Muscle layer of colon (tissue), 2 donors: ENCODE measurements at regions not wholly inside any gene's neighbourhood (a gene's known extent, or its start where the extent isn't known, plus 50 kb on each side); places are given as distances from the start of the nearest gene placed in this dataset.
"Not testable (repeated sequence)": the region's sequence is repeated elsewhere in the genome, so short reads cannot be mapped to it uniquely, and the experiment has no call there.

Source experiments
- H3K27ac ChIP-seq: one replicate; pipeline ENCODE4 v1.7.0; 2013; ENCODE audit warnings: low read depth, mild to moderate bottlenecking, low read length, moderate library complexity
- H3K27me3 ChIP-seq, 2 donors: one replicate each; pipeline ENCODE4 v1.7.0; 2013; ENCODE audit warnings: low read length in 2 of 2, mild to moderate bottlenecking in 2 of 2; ENCODE audit not compliant: insufficient read depth in 2 of 2, control insufficient read depth in 1 of 2
- H3K36me3 ChIP-seq: one replicate; pipeline ENCODE4 v1.7.0; 2013; ENCODE audit warnings: mild to moderate bottlenecking, low read length; ENCODE audit not compliant: insufficient read depth
- H3K4me1 ChIP-seq: one replicate; pipeline ENCODE4 v1.7.0; 2013; ENCODE audit warnings: mild to moderate bottlenecking, low read length; ENCODE audit not compliant: insufficient read depth
- H3K4me3 ChIP-seq, 2 donors: one replicate each; pipeline ENCODE4 v1.7.0; 2013; ENCODE audit warnings: low read length in 2 of 2, low read depth in 1 of 2, mild to moderate bottlenecking in 1 of 2, moderate library complexity in 1 of 2
- H3K9ac ChIP-seq: one replicate; pipeline ENCODE4 v1.7.0; 2013; ENCODE audit warnings: low read length
- H3K9me3 ChIP-seq: one replicate; pipeline ENCODE4 v1.7.0; 2013; ENCODE audit warnings: mild to moderate bottlenecking, low read length
- donor health status: abdominal sarcoma.
- donor health status: Adenocarcinoma of cecum.

DNA sequence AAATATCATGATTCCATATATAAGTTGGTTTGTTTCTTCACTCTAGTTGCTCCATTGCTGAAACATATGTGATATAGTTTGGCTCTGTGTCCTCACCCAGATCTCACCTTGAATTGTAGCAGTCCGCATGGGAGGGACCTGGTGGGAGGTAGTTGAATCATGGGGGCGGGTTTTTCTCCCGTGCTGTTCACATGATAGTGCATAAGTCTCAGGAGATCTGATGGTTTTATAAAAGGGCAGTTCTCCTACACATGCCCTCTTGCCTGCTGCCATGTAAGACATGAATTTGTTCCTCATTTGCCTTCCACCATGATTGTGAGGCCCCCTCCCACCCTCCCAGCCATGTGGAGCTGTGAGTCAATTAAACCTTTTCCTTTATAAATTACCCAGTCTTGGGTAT lies 915.5 kb downstream of the KCNJ2 start:
- H3K4me1 ChIP-seq: no peaks in the 10 kb centered on the region
- no peaks in the 10 kb centered on the region for H3K9me3 ChIP-seq
- H3K27ac ChIP-seq: no peak overlapping the region
- no peaks in the 10 kb centered on the region for H3K36me3 ChIP-seq
- H3K9ac ChIP-seq: no peak overlapping the region
- H3K4me3 ChIP-seq: no peak overlapping the region
- H3K27me3 ChIP-seq: no peaks in the 10 kb centered on the region

DNA sequence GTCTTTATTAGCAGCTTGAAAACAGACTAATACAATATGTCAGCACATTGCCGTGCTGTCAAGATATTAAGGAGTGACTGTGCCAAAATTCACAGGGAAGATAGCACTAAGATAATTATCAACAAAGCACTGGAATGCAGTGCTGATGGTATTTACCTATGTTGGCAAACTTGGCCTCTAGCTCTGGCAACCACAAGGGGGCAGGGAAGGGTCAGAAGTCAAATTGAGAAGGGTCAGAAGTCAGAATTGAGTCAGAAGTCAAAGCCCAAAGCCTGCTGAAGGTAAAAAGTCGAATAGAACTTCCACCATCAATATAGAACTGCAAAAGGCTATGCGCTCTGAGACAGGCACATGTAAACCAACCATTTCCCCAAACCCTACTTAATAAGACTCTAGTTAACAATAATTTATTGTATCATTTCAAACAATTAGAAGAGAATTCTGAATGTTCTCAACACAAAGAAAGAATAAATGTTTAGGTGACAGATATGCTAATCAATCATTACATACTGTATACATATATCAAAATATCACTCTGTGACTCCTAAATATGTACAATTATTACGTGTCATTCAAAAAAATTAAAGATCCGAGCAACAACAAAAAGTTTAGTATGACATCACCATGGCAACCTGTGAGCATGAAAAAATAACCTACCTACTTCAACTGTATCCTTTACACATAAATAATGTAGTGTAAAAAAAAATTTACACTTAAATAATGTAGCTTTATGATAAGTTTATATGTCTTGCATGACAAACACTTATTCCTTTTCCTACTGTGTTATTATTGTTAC lies 916.1 kb downstream of the KCNJ2 start:
- Histone ChIP-seq H3K4me1 (no peaks in the 10 kb centered on the region), H3K9me3 (no peaks in the 10 kb centered on the region), H3K4me3 (no peak overlapping the region), H3K27me3 (no peaks in the 10 kb centered on the region), H3K27ac (no peak overlapping the region), H3K9ac (no peak overlapping the region), H3K36me3 (no peaks in the 10 kb centered on the region)

DNA sequence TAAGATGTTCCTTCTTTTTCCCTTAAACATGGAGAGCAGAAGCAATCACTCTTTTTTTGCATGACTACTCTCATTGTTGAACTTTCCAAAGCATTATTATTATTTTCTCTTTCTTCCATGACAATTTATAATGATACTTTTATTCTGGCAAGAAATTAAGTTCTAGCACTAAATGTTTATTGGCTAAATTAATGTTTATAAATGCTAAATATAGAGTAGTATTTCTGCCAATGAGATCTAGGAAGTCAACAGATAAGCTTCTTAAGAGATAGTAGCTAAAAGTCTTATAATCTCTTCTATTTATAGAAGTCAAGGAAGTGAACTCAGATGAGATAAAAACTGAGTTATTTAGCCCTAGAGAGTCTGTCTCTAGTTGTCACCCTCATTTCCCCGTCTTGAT lies 920.1 kb downstream of the KCNJ2 start:
- Histone ChIP-seq H3K36me3 (no peaks in the 10 kb centered on the region), H3K27me3 (no peaks in the 10 kb centered on the region), H3K9ac (no peak overlapping the region), H3K4me3 (no peak overlapping the region), H3K27ac (no peak overlapping the region), H3K4me1 (no peaks in the 10 kb centered on the region), H3K9me3 (no peaks in the 10 kb centered on the region)

DNA sequence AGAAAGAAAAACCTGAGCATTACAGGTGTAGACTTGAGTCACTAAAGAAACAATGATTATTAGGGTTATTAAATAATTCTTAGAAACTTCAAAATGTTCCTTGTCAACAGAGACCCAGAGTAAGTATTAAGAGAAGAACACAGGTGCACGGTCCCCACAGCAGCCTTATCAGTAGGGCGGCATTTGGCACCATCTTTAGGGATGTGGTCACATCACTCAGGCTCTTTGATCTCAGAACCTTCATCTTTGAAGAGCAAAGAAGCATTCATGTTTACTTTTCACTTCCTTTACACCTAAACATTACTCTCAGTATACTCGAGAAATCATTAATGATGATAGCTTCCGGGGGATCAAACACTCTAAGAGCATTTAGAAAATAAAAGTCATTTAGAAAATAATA lies 928.7 kb downstream of the KCNJ2 start:
- H3K4me3 ChIP-seq: no peak overlapping the region
- H3K27me3 ChIP-seq: no peaks in the 10 kb centered on the region
- no peaks in the 10 kb centered on the region for H3K9me3 ChIP-seq
- no peaks in the 10 kb centered on the region for H3K36me3 ChIP-seq
- H3K27ac ChIP-seq: no peak overlapping the region
- H3K9ac ChIP-seq: no peak overlapping the region
- no peaks in the 10 kb centered on the region for H3K4me1 ChIP-seq

DNA sequence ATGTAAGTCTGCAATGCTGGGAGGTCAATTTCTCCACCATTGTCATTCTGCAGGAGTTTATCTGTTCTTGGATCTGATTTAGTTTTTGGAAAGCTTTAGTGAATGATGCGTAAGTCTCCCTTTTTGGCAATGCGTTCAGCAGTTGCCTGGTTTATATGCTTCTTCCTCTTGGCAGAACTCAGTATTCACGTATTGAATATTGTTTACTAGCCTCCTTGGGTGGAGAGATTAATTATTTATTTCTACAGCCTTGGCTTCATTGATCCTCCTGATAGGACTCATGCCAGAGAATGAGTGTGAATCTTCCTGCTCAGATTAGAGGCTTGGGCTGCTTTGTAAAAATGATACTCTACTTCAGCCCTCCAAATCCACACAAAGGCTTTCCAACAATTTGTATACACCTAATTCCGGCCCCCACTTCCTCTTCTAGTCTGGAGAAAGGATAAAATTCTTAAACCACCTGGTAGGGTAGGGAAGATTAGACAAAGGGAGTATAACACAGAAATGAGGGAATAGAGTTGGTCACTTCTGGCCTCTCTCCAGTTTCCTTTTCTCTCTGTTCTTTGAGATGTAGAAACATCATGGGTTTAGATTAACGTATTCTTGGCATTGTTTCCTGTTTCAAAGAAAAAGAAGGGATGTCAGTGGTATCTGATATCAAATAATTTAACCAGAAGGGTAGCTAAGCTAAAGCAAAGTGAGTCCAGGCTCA lies 929.8 kb downstream of the KCNJ2 start:
- Histone ChIP-seq H3K27me3 (no peaks in the 10 kb centered on the region), H3K27ac (no peak overlapping the region), H3K4me1 (no peaks in the 10 kb centered on the region), H3K36me3 (no peaks in the 10 kb centered on the region), H3K9me3 (no peaks in the 10 kb centered on the region), H3K4me3 (no peak overlapping the region), H3K9ac (no peak overlapping the region)

DNA sequence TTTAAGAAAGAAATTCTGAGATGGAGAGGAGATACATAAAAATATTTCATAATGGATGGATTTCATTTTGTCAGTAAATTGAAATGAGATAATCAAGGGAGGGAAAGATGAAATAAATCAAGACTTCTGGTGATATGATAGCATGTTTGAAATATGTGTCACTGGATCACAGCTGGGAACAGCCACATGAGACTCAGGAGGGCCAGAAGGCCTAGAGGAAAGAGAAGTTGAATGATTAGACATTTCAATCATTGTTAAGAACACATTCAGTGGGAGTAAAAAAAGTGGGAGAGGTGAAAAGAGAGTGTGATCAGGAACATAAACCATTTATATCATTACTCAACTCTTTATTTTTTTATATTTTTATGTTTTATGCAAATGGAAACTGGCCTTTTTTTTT lies 933.4 kb downstream of the KCNJ2 start:
- Histone ChIP-seq H3K9ac (no peak overlapping the region), H3K36me3 (no peaks in the 10 kb centered on the region), H3K27ac (no peak overlapping the region), H3K4me3 (no peak overlapping the region), H3K9me3 (no peaks in the 10 kb centered on the region), H3K4me1 (no peaks in the 10 kb centered on the region), H3K27me3 (no peaks in the 10 kb centered on the region)

DNA sequence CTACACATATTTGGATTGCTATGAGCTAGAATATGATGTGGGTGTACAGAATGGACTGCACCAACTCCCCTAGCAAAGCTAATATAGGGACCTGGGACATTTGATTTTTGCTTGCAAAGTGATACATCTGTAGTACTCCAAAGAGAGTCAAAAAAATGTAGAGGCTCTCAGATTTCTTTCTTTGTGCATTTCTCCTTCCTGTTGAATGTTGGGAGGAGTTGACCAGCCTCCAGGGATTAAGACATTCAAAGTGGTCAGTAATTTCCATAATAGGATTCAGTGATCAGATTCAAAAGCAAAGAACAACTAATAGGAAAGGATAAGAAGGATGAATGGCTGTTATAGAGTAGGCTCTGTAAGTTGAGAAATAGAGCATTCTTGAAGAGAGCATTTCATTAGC lies 934.9 kb downstream of the KCNJ2 start:
- no peak overlapping the region for H3K27ac ChIP-seq
- H3K36me3 ChIP-seq: no peaks in the 10 kb centered on the region
- H3K4me1 ChIP-seq: no peaks in the 10 kb centered on the region
- no peaks in the 10 kb centered on the region for H3K9me3 ChIP-seq
- H3K9ac ChIP-seq: no peak overlapping the region
- H3K27me3 ChIP-seq: no peaks in the 10 kb centered on the region
- no peak overlapping the region for H3K4me3 ChIP-seq

DNA sequence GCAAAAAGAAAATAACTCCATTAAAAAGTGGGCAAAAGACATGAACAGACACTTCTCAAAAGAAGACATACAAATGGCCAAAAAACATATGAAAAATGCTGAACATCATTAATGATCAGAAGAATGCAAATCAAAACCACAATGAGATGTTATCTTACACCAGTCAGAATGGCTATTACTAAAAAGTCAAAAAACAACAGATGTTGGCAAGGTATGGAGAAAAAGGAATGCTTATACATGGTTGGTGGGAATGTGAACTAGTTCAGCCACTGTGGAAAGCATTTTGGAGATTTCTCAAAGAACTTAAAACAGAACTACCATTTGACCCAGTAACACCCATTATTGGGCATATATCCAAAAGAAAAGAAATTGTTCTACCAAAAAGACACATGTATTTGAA lies 936.7 kb downstream of the KCNJ2 start:
- not testable (repeated sequence) for H3K27me3 ChIP-seq, H3K4me3 ChIP-seq, H3K9ac ChIP-seq, H3K4me1 ChIP-seq, H3K27ac ChIP-seq, H3K9me3 ChIP-seq, H3K36me3 ChIP-seq

DNA sequence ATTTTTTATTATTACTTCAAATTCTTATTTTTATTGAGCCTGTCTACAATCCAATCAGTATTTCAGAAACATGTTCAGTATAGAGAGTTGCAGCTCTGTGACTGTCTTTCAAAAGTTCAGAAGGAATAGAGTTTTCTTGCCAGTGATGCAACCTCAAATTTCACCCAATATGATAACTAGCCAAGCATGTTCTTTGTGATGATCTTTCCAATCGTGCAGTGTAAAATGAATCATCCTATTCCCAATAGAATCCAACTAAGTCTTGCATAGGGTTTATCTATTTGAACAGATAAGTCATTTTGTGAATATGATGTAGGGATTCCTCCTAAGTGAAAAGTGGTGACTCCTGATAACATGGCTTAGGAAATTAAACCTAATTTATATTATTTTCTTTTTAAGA lies 937.8 kb downstream of the KCNJ2 start:
- no peaks in the 10 kb centered on the region for H3K36me3 ChIP-seq
- H3K9me3 ChIP-seq: no peaks in the 10 kb centered on the region
- no peak overlapping the region for H3K27ac ChIP-seq
- no peaks in the 10 kb centered on the region for H3K27me3 ChIP-seq
- no peak overlapping the region for H3K9ac ChIP-seq
- H3K4me1 ChIP-seq: no peaks in the 10 kb centered on the region
- no peak overlapping the region for H3K4me3 ChIP-seq

DNA sequence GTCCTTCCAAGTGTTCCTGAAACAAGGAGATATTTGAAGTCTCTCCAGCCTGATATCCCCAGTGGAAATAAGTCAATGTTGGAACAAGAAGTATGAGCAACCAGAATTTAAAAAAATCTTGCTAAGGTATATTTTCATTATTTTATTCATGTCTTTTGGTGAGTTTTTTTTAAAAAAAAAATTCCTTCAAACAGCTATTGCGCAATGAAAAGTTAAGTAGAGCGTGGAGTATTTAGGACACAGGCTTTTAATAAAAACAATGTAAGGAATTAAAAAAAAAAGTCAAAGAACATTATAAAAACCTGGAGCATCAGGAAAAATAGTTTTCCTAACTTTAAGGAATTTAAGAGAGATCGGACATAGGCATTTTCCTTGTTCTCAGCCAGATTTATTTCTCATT lies 940.4 kb downstream of the KCNJ2 start:
- Histone ChIP-seq H3K36me3 (no peaks in the 10 kb centered on the region), H3K4me1 (no peaks in the 10 kb centered on the region), H3K4me3 (no peak overlapping the region), H3K27me3 (no peaks in the 10 kb centered on the region), H3K9me3 (no peaks in the 10 kb centered on the region), H3K9ac (no peak overlapping the region), H3K27ac (no peak overlapping the region)

DNA sequence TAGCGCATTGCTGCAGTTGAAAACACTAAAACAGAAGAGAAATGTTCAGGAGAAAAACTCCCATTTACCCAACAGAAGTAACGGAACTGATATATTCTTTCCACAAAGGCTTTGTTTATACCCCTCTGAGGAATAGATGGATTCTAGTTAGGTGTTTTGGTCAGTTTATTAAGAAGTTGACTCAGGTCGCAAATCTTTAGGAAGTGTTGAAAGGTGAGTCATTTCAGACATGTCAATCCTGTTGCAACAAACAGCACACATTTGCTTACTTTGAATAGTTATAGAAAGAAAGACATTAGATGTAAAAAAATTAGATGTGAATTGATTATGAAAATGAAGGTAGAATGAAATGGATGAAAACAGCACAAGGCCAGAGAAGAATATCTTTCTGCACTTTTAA lies 941.0 kb downstream of the KCNJ2 start:
- Histone ChIP-seq H3K27ac (no peak overlapping the region), H3K4me3 (no peak overlapping the region), H3K9me3 (no peaks in the 10 kb centered on the region), H3K9ac (no peak overlapping the region), H3K36me3 (no peaks in the 10 kb centered on the region), H3K27me3 (no peaks in the 10 kb centered on the region), H3K4me1 (no peaks in the 10 kb centered on the region)

DNA sequence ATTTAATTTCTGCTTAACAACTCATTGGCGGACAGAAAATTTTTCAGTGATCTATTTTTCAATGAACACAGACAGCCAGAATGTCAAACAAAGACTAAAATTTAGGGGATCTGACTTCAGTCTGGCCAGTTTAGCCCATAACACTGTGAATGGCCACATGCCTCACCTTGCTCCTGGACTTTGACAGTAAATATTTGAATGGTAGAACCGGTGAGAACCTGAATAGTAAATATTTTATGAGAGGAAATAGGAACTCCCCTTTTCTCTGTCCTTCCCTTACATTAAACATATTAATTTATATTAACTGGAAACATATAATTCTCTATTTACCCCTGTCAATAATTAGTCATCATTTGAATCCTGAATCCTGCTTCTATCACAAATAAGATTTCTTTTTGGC lies 942.1 kb downstream of the KCNJ2 start:
- no peaks in the 10 kb centered on the region for H3K9me3 ChIP-seq
- H3K4me3 ChIP-seq: no peak overlapping the region
- no peaks in the 10 kb centered on the region for H3K4me1 ChIP-seq
- H3K9ac ChIP-seq: no peak overlapping the region
- H3K27me3 ChIP-seq: no peaks in the 10 kb centered on the region
- H3K36me3 ChIP-seq: no peaks in the 10 kb centered on the region
- H3K27ac ChIP-seq: no peak overlapping the region
